RWPE1 (cell line): ENCODE measurements at regions not wholly inside any gene's neighbourhood (a gene's known extent, or its start where the extent isn't known, plus 50 kb on each side); places are given as distances from the start of the nearest gene placed in this dataset.

ENCODE experiments used
- CTCF ChIA-PET: fragments of 350-600 bp; sonication (Branson Sonifier 250); formaldehyde crosslinking; extraction: SDS; loops from one replicate; lab custom pipeline; 2021; lab: Yijun Ruan, JAX
- POLR2A ChIA-PET: fragments of 400-600 bp; formaldehyde crosslinking; extraction: SDS; loops from one replicate; lab custom pipeline; 2020; ENCODE audit warnings: antibody characterized with exemption; ENCODE audit not compliant: low non-redundant PET; lab: Yijun Ruan, JAX
- DNase-seq: peaks from one replicate; pipeline ENCODE4 v3.0.0; 2012; ENCODE audit warnings: low spot score
- H3K27ac ChIP-seq: fragments of 450-650 bp; 2 replicates; pipeline ENCODE4 v1.5.1; 2017
- TF ChIP-seq, protein P1 (sequence below): fragments of 450-650 bp; conservative IDR thresholded peaks from 2 replicates; pipeline ENCODE4 v1.5.1; 2017; ENCODE audit warnings: low read depth, mild to moderate bottlenecking

DNA sequence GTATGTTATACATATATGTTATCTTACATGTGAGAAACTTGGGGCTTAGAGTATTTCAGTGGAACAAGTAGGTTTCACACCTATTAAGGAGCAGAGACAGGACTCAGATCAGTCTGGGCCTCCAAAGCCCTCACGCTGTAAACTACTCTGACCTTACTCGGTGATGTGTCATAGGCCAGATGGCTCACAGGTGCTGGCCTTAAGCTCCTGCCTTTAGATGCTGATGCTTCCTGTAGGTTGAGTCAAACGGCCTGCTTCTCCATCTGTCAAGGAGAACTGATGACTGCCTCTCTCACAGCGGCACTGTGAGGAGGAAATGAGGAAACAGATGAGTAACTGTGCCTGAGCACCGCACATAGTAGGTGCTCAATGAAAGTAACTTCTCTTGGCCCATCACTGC lies 312.6 kb upstream of the COBL start:
- CTCF ChIA-PET = no interaction called here
- POLR2A ChIA-PET = no interaction called here
- DNase-seq = no peak

DNA sequence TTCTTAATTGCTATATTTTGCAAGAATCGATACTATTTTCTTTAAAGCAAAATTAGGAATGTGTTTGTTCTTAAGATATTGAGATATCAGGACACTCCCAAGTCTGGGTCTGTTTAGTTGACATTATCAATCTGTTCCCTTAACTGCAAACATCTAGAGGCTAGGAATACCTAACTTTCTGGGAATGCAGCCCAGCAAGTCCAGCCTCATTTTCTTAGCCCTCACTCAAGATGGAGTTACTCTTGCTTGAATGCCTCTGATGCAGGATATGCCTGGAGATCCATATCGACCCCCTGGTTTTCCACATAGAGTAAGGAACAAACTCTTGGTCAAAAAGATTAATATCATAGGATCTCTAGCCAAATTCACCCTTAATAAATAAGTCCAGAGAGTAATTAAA lies 305.3 kb upstream of the COBL start:
- ChIA-PET POLR2A (no interaction called here), CTCF (interaction anchor here (0.8 kb wide), 1 partner anchor 1445 kb away, joined by 4 read pairs; no protein-coding TSS in a partner anchor)
- DNase-seq = no peak
- H3K27ac ChIP-seq = no peak overlapping the region
- TF ChIP-seq, protein P1, sequence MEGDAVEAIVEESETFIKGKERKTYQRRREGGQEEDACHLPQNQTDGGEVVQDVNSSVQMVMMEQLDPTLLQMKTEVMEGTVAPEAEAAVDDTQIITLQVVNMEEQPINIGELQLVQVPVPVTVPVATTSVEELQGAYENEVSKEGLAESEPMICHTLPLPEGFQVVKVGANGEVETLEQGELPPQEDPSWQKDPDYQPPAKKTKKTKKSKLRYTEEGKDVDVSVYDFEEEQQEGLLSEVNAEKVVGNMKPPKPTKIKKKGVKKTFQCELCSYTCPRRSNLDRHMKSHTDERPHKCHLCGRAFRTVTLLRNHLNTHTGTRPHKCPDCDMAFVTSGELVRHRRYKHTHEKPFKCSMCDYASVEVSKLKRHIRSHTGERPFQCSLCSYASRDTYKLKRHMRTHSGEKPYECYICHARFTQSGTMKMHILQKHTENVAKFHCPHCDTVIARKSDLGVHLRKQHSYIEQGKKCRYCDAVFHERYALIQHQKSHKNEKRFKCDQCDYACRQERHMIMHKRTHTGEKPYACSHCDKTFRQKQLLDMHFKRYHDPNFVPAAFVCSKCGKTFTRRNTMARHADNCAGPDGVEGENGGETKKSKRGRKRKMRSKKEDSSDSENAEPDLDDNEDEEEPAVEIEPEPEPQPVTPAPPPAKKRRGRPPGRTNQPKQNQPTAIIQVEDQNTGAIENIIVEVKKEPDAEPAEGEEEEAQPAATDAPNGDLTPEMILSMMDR = no peak

More for the DNA sequence above, 312.6 kb upstream of the COBL start:
- no peak overlapping the region for H3K27ac ChIP-seq
- TF ChIP-seq, protein P1 = no peak

DNA sequence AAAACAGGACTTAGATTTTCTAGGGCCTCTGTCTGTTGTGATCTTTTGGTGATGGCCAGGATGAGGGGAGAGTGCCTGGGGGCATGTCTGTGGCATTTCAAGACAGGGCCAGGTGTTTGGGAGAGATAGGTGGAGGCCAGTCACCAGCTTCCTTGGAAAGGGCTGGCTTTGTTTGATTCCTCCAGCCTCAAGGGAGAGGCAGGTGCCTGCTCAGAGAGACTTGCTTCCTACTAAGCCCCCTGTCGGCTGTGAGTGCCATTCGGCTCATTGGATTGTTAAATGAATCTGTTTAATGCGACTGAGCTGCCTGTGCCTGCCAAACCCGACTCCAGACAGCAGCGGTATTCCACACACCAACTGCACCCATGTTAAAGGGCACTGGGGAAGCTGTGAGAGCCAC lies 304.1 kb upstream of the COBL start:
- TF ChIP-seq, protein P1 = no peak
- DNase-seq = no peak
- no peak overlapping the region for H3K27ac ChIP-seq
- CTCF ChIA-PET = no interaction called here
- POLR2A ChIA-PET = no interaction called here

DNA sequence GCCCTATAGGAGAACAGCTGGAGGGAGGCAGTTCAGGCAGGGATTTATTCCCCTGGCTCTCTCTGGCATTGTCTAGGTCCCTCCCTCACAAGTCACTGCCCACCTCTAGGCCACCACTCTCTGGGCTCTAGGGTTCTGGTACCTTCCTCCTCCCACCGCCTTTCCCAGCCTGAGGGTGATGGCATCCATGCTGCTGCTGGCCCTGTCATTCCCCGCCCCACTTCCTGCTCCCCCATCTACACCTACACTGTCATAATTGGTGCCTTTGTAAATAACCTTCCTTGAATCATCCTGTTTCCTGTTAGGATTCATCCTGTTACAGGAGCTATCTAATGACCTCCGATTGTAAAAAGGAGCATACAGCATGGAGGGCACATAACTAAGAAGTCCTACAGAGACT lies 303.3 kb upstream of the COBL start:
- POLR2A ChIA-PET = no interaction called here
- no peak overlapping the region for H3K27ac ChIP-seq
- TF ChIP-seq, protein P1 = no peak
- CTCF ChIA-PET = no interaction called here
- no peak for DNase-seq

DNA sequence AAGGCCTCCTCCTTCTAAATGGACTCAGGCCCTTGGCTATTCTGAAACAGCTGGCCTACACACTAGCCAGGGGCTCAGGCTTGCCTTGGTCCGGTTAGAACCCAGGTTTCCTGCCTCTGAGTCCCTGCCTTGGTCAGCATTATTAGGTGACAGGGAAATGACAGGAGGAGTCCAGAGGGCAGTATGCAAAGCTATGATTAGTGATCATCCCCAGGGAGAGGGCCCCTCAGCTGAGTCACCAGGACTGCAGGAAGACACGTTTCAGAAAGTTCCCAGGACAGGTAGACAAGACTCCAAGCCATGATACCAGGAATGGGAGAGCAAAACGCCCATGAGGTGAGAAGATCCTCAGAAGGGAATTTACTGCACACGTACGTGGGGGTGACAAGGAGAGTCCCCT lies 301.1 kb upstream of the COBL start:
- H3K27ac ChIP-seq = no peak overlapping the region
- CTCF ChIA-PET = no interaction called here
- TF ChIP-seq, protein P1 = no peak
- POLR2A ChIA-PET = no interaction called here
- no peak for DNase-seq

DNA sequence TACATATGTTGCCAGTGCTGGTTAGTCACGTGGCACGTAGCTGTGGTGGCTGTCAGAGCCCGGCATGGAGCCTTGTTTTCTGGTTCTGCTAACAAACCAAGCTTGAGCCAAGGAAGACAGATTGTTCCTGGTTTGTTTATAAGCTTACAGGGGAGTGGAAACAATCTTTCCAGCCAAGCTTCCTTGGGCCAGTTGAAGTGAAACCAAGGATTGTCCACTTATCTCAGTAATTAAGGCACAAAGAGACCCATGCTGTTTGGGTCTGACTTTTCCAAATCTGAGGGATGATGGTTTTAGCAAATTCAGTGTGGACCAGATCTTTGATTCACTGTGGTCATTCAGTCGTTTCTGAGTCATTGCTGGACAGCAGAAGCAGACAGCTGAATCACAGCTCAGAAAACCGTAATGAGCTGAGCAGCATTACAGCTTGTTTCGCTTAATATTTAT lies 297.3 kb upstream of the COBL start:
- POLR2A ChIA-PET = no interaction called here
- no peak overlapping the region for H3K27ac ChIP-seq
- TF ChIP-seq, protein P1 = no peak
- CTCF ChIA-PET = interaction anchor here (1.0 kb wide), 1 partner anchor 183 kb away, joined by 5 read pairs; no protein-coding TSS in a partner anchor
- no peak for DNase-seq
